Fibroblast of upper back skin (primary cell): ENCODE measurements at regions not wholly inside any gene's neighbourhood (a gene's known extent, or its start where the extent isn't known, plus 50 kb on each side); places are given as distances from the start of the nearest gene placed in this dataset.

ENCODE experiments used
- DNase-seq: peaks from one replicate; pipeline ENCODE4 v3.0.0-alpha.2; 2013

DNA sequence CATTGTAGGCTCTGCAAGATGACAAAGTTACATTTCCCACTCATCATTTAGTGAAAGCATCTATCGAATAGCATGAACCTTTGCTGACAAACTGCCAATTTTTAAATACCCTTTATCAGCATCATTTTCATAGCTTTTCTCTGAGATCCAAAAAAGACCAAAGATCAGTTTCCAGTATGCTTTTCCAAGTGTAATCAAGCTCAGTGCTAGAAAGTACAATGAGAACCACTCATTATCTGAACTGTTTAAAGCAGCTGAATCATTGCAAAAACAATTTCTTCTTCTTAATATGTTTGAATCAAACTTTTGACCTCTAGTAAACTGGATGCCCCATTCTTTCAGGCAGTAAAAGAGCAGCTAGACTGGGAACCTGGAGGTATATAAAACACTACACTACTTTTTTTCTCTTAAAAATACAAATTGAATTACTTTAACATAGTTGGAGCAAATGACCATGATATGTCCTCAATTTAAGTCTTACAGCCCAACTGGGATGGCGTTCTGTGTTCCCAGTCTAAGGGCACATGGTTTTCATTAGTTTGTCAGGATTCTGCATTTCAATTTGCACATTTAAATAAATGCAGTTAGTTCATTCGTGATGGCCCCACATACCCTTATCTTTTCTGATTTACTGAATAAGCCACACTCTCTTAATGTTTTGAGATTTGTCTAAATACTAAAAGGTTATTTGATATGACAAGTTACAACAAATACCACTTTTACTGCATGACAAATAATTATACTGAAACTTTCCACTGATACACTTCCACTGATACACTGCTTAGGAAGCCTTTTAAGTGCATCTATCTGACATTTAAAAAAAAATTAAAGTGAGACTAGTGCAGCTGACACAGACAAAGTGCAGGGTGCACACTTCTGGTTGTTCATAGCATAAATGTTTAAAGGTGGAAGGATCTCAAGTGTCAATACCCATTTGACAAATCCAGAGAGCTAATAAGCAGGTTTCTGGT lies 146.0 kb upstream of the FRMD4B start:
- DNase-seq, result no peak

DNA sequence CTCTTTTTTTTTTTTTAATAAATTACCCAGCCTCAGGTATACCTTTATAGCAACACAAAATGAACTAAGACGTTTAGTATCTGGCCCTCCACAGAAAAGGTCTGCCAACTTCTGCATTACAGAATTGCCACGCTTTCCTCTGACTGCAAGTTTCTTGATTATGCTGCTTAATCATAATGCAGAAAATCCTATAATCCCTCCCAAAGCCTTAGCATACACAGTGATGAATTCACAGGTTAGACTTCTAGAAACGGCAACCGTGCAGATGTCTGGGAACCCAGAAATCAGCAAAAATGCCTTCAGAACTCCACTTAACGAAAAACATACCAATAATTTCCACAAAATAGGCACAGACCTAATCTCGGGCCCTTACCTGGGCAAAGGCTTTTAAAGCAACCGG lies 144.7 kb upstream of the FRMD4B start:
- no peak for DNase-seq

DNA sequence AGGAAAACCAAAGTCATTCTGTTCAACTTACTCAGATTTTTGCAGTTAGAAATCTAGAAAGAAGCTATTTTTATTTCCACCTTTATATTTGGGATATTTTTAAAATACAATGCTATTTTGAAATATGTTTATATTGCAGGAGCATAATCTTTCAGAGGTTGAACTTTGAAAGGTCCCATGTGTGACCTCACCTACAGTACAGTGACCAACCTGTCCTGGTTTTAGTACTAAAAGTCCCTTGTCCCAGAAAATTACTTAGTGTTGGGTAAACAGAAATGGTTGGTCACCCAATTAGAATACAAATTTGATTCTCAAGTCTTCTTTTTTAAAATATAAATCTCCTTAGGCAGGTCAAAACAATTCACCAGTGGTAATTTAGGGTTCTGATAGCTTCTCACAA lies 141.6 kb upstream of the FRMD4B start:
- DNase-seq, result no peak

DNA sequence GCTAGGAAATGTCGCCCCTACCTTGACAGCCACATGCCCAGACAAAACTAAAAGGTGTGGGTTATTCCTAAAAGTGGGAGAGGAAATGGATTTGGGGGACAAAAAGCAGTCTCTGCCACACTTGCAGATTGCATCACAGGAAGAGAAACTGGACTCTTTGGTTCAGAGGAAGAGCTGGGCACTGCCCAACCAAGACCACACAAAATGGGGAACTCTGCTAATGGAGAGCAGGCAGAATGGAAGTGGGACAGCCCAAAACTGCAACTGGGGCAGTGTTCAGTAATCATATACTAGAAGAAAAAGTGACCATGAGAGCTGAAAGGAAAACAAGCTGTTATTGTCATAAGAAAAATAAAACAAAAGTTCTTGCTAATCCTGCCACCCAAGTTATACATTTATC lies 138.9 kb upstream of the FRMD4B start:
- no peak for DNase-seq

DNA sequence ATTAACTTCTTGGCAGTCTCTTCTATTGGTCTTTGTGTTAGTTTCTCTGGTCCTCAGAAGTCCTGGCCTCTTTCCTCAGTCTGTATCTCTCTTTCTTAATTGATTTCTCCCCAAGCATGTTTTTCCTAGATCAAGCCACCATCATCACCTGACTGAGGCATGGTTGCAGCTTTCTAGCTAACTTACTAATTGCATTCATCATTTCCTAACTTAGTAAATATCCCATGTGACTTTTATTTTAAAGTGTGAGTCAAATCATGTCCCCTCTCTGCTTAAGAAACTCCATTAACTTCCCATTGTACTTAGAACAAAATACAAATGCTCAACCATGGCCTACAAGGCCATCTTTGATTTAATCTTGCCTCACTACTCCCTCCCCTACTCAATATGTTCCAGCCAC lies 135.4 kb upstream of the FRMD4B start:
- DNase-seq, result no peak

DNA sequence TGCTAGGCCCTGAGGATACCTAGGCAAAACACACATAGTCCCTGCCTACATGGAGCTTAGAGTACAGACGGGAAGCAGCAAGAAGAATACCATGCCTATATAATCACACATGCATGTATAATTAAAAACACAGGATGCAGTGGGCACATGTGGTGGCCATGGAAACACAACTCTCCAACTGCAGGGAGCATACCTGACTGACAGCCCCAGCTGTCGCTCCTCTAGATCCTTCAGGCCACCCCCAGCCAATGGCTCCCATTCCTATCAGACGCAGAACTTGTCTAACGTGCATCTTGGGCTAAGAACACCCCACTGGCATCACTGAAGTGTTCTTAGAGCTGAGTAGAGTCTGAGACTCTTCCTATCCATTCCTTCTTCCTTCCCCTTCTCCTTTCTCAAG lies 125.5 kb upstream of the FRMD4B start:
- DNase-seq, result no peak

DNA sequence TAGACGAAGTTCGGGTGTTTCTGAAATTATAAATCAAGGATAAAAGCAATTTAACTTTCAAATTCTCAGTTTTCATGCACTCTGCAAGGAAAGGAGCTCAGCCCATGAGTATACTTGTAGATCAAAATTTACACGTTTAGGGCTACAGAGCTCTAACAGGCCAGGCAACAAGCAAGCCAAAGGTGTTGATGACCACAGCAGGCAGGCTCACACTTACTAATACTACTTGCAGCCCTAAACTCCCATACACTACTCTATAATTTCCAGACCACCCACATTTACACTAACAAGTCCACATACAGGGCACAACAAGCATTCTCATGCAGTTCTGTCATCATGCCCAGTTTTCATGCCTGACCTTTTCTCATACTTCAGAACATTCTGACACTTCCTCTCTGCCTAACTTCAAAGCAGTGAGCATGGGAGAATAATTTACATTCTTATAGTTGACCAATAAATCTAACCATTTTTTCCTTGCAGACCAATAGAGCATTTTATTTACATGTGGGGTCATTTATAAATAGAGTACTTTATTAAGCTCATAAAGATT lies 124.7 kb upstream of the FRMD4B start:
- peak; percentile 34 for DNase-seq

DNA sequence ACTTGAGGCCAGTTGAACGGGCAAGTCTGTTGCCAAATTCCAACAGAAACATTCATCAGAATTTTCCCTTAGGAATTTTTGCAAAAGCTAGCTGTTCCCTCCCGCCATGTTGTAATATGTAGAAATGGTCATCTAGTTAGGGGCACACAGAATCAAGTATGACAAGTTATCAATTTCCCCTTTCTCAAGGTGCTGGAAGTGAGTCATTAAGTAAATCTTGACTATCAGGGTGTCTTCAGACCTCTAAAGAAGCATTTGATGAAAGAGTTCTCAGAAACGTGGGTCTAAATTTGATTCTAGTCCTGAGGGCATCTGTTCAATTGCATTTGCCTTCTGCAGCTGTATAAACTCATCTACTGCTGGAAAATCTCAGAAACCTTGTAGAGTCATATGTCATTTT lies 123.4 kb upstream of the FRMD4B start:
- no peak for DNase-seq

DNA sequence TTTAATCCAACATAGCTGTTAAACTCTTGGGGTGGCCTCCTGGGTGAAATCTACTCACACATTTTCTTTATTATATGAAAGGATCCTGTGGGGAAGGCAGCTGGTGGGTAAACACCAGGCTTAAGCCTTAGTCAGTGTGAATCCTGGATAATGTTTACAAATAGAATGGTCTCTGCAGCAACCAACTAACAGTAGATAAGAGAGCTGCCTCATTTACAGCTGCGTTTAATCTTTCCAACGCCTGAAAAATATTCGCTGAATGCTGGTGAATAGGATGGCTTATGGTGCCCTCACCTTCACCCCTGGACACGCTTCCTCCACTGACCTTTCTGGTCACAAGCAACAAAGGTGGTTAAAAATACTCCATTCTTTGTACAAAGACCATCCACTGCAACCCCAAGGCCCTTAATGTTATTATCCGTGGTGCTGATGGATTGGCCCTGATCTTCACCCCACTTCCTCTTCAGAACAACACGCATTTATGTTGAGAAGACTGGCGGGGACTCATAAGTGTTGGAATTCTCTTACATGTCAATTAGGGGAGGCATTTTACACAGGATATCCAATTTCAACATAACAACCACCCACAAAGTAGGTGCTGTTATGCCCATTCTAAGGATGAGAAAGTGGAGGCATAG lies 120.0 kb upstream of the FRMD4B start:
- DNase-seq, result no peak

DNA sequence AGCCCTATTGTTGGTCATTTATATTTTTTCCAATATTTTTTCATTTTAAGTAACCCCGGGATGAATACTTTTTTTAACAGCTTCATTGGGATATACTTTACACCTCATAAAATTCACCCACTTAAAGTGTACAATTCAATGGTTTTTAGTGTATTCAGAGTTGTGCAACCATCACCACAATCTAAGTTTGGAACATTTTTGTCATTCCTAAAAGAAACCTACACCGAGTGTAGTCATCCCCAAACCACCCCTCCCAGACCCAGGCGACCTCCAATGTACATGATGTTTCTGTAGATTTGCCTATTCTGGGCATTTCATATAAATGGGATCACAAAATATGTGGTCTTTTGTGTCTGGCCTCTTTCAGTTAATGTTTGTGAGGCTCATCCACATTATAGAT lies 118.3 kb upstream of the FRMD4B start:
- peak; percentile 75 for DNase-seq

DNA sequence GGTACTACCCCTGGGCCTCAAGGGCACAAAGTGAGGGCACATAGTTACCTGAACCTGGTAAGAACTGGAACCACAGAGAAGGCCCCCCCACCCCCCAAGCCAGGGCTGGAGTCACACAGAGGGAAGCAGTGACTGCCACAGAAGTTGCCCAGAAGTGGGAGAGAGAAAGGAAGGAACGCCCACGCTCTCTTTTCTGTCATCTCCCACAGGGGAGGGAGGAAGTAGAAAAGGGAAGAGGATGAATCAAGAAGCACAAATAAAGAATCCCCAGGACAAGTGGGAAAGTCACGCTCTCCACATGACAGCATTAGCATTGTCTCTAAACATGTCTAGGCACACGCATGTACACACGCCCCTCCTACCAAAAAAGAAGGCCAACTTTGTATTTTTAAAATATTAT lies 114.7 kb upstream of the FRMD4B start:
- DNase-seq, result no peak

DNA sequence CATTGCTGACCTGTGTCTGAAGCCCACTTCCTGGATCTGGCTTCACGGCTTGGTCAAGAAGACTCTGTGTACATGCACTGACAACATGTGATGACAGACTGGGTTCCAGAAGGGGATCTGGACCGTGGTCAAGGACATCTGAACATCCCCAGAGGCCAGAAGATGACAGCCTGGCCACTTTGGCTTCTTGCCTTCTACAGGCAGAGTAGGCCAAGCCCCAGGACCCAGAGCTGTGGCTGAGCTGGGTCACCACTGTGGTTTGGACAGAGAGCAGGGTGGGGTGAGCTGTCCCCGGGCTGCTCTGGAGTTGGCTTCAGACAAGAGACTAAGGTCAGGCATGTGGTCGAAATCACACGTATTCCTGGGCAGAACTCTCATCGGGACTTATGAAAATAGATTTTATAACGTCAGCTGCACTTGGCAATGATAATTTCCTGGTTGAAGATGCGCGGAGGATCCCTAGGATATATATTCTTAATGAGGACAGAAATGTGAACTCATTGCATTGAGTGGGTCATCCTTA lies 114.1 kb upstream of the FRMD4B start:
- peak; percentile 13 for DNase-seq

DNA sequence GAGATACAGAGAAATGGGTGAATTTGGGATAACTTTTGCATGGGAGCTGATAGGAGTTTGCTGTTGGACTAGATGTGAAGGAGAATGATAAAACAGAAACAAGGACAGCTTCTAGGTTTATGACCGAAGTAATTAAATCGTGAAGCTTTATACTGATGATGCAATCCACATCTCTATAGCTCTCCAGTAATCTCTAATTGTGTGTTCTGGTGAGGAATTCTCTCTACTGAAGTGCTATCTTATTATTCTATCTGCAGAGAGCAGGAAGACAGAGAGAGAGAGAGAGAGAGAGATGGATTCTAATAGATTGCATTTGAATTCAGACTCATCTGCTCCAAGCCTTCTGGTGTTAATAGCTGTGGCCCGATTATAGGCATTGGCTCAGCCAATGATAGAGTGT lies 113.5 kb upstream of the FRMD4B start:
- no peak for DNase-seq

DNA sequence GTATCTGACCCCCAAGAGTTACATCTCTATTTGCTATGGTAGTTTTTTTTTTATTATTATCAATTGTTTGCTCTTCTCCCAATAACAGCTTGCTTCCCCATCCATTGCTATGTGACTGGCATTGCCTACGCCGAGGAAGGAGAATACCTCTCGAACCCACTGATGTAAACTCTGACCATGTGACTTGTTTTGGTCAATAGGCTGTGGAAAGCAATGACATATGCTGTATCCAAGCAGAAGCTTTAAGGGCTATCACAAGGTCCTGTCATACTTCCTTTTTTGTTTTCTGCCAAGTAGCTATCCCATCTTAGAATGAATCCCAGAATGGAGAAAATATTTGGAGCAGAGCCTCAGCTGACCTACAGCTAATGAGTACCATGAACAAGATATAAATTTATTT lies 111.0 kb upstream of the FRMD4B start:
- DNase-seq, result no peak

DNA sequence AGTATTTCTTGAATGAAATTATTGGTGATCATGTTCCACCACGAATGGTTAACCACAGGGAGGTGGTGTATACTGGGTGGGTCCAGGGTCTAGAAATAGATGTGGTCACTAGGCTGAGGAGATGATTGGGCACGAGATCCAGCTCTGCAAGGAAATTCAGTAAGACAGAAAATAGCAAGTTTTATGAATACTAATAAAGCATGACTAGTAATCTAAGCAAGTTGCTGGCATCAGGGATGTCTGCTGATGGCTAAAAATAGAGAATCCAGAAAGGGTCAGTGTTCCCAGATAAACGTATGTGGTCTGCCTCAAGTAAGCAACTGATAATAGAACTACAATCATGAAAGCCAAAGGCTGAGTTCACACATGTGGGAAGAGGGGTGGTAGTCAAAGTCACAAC lies 108.3 kb upstream of the FRMD4B start:
- no peak for DNase-seq

DNA sequence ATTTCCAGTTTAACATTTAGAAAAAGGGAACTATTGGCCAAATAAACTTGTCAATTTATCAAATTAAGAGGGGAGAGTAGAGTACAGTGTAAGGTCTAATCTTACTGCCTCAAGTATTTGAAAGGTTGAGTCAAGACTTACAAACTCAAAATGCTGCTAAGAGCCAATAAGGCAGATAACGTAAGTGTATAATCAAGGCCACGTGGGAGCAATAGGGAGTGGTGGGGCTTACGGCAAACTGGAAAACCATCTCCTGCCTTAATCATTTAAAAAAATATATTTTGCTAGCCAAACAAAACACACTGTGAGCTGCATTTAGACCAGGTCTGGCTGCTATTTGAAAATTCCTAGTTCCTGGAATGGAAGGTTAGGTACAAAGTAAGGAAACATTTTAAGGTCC lies 107.3 kb upstream of the FRMD4B start:
- DNase-seq, result no peak

DNA sequence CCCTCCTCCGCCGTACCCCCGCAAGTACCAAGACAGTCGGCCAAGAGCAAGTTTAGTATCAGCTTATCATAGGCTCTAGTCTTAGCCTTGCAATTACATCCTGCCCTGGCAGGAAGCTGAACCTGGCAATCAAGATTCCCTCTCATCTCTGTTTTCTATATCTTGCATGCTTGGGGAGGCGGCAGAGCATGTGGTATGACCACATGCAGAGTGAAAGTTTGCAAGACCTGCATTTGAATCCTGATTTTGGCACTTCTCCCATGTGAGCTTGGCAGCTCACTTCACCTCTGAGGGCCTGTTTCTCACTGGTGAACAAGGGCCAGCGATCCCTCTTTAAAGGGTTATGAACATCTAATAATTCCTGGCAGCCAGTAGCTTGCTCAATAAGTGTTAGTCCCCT lies 106.1 kb upstream of the FRMD4B start:
- DNase-seq, result no peak

DNA sequence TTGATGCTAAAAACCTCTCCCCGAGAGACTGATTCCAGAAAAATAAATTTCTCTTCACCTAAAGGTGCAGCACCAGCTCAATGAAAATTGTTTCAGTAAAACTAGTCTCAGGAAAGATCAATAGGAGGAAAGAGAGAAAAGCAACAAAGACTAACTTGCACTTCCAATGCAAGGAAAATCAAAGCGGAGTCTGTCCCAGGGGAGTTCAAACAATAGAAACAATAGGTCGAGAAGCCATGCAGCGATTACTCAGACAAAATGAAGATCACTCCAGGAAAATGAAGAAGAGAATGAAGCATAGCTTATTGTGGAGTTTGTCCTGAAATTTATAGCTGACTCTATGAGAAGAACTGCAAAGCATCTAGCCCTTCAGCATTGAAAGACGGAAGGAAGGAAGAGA lies 105.1 kb upstream of the FRMD4B start:
- no peak for DNase-seq

DNA sequence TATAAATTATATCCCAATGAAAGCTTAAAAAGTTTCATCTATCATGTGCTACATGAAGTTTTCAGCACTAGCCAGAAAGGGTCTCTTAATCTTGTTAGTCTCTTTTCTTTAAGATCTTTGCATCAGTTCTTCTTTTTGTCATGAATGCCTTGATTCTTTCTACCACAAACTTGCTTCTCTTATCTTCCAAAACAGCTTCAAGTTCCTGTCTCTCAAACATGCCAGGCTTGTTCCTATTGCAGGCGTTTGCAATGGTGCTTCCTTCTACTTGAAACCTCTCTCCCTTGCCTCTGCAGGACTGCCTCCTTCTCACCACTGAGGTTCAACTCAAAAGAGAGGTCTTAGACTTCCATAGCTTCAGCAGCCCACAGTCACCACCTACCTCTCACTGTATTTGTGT lies 104.3 kb upstream of the FRMD4B start:
- DNase-seq, result no peak

DNA sequence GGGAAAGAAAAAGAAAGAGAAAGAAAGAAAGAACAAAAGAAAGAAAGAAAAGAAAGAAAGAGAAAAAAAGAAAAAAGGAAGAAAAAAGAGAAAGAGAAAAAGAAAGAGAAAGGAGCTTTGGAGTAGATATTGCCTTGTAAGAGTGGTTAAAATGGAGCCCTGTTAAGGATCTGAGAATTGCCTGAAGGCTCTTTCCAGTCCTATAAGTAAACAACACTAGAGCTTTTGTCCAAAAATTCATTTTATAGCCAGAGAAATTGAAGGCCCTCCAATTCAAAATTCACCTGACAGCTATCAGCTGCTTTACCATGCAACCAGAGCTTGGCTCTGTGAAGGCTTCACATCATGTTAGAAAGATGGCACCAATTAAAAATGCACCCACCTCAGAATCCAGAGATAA lies 102.1 kb upstream of the FRMD4B start:
- no peak for DNase-seq

DNA sequence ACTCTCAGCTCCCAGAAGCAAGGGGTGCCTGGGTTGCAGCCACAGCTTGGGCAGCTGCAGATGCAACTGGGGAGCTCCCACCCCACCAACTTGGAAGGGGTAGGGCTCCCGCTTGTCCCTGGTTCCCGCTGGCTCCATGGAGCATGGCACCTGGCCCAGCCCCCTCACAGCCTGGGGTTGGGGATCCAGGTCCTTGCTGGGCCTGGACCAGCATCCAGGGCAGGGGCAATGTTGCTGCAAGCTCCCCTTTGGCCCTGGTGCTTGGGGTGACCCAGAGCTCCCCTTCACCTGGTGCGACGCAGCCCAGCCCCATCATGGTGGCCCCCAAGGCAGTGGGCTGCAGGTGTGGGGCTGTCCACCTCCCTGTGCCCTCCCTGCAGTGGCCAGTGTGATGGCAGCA lies 99.6 kb upstream of the FRMD4B start:
- no peak for DNase-seq

DNA sequence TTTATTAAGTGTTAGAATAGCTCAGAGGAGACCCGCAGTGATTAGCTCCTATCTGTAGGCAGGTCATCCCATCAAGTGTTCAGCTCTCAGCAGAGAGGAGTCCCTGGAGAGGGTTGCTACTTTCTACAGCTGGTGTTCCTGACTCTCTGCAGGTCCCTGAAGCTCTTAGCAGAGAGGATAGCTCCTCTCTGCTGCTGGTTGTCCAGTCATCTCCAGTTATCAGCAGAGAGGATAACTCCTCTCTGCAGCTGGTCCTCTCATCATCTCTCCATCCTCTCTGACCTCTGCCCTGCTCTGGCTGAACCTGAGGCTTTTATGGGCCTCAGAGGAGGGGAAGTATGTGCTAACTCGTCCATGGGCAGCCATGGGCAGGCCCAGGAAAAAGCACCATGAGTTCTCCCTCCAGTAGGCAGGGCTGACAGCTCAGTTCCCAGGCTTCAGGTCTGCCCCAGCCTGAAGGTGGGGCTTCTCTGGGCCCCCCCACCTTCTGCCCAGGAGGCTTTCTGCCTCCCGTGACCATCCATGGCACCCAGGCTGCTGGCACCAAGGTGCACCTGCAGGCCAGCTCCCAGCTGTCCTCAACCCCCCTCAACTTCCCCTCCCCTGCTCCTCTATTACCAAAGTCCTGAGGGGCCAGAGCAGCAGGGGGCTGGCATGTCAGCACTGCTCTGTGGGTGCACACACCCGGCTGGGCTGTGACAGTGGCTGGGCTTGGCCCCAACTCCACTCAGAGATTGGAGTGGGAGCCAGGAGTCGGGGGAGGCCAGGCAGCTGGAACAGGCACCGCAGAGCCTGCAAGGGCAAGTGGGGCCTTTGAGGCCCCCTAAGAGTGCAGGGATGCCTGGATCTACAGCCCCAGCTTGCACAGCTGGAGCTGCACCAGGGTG lies 98.9 kb upstream of the FRMD4B start:
- no peak for DNase-seq

DNA sequence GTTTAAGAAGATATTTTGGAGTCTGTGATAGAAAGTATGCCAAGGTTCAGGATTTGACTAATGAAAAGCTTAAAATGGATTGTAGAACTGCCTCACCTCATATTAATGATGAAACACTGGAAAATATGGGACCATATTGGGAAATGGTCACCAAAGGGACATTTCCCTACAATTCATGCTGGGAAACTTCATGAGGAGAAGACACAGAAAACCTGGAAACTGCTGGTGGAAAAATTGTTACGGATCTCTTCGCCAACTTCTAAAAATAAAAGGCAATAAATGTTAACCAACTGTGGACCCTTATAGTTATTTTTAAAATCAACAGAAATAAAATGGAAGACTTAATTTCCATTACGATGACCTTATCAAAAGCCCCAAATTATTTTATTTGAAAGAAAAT lies 97.6 kb upstream of the FRMD4B start:
- DNase-seq, result no peak
